ENCODE measurements at regions not wholly inside any gene's neighbourhood (a gene's known extent, or its start where the extent isn't known, plus 50 kb on each side); places are given as distances from the start of the nearest gene placed in this dataset.

DNA sequence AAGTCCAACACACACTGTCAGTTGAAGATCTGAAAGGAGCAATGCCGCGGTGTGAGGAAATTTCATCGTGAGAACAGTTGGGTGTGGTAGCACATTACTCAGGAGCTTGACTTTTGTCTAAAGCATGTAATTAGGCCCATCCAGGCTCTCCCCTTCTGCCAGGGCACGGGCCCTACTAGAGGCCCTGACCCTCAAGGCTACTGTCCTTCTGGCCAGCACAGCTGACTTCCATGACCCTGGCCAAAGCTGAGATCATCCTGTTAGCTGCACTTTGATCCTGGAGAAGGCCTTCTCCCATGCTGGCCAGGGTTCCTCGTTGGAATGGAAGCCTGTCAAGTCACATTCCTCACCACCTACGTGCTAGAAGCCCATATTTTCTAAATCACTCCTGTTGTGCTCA, 77.8 kb upstream of the SLC1A3 start:
- Histone ChIP-seq H3K27me3 (no peaks in the 10 kb centered on the region), H3K27ac (no peak overlapping the region), H3K4me1 (peaks cover 10% of the 10 kb centered on the region), H3K9me3 (no peaks in the 10 kb centered on the region), H3K36me3 (no peaks in the 10 kb centered on the region), H3K4me3 (no peak overlapping the region)
- DNase-seq (ENCODE audit: low spot score in 2 of 2): no peak
- TF ChIP-seq EP300 (IDR thresholded peaks at IDR 0.05): no peak
- no peak for TF ChIP-seq POLR2A (IDR thresholded peaks at IDR 0.05)
- TF ChIP-seq, protein P1, sequence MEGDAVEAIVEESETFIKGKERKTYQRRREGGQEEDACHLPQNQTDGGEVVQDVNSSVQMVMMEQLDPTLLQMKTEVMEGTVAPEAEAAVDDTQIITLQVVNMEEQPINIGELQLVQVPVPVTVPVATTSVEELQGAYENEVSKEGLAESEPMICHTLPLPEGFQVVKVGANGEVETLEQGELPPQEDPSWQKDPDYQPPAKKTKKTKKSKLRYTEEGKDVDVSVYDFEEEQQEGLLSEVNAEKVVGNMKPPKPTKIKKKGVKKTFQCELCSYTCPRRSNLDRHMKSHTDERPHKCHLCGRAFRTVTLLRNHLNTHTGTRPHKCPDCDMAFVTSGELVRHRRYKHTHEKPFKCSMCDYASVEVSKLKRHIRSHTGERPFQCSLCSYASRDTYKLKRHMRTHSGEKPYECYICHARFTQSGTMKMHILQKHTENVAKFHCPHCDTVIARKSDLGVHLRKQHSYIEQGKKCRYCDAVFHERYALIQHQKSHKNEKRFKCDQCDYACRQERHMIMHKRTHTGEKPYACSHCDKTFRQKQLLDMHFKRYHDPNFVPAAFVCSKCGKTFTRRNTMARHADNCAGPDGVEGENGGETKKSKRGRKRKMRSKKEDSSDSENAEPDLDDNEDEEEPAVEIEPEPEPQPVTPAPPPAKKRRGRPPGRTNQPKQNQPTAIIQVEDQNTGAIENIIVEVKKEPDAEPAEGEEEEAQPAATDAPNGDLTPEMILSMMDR (IDR thresholded peaks at IDR 0.05): no peak
- no peak for TF ChIP-seq POLR2AphosphoS5 (IDR thresholded peaks at IDR 0.05)
- WGBS: 47% methylated on average over 6 of the region's 6 CpGs

DNA sequence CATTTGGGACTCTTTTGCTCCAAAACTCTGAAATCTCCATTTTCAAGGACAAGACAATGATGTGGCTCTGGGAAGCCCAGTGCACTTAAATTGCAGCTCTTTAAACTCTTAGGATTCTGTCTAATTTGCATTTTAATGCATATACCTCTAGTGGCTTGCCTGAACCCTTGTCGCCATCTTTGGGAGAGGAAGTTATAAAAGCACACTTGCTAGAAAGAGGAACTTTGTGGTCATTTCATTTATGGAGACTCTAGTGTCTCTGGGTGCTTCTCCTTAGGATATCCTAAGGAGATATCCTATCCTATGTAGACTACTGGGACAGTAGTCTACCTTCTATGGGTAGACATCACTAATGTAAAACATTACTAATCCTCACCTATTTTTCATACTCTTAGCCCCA, 77.3 kb upstream of the SLC1A3 start:
- H3K9me3 ChIP-seq: no peaks in the 10 kb centered on the region
- 80% methylated on average over 1 of the region's 1 CpG for WGBS
- no peak overlapping the region for H3K4me3 ChIP-seq
- H3K36me3 ChIP-seq: no peaks in the 10 kb centered on the region
- TF ChIP-seq POLR2AphosphoS5 (IDR thresholded peaks at IDR 0.05): no peak
- no peak for TF ChIP-seq POLR2A (IDR thresholded peaks at IDR 0.05)
- TF ChIP-seq, protein P1 (IDR thresholded peaks at IDR 0.05): no peak
- TF ChIP-seq EP300 (IDR thresholded peaks at IDR 0.05): no peak
- H3K27me3 ChIP-seq: no peaks in the 10 kb centered on the region
- peaks cover 10% of the 10 kb centered on the region for H3K4me1 ChIP-seq
- H3K27ac ChIP-seq: no peak overlapping the region
- DNase-seq (ENCODE audit: low spot score in 2 of 2): no peak

DNA sequence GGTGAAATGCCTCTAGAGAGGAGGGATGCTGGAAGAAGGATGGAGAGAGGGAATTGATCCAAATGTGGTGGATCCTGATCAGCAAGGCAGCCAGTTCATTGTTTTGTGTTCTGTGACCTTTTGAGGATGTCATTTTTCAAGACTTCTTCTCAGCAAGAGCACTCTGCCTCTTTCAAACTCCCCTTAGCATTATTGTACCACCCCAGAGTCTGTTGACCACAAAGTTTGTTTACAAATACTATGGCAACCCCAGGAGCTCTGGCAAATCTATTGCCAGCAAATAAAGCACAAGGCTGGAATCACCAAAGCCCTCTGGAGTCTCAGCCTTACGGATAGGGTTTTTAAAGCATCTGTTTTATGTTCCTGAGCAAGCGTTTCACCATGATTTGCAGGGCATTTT, 76.2 kb upstream of the SLC1A3 start:
- Histone ChIP-seq H3K27ac (no peak overlapping the region), H3K4me3 (no peak overlapping the region), H3K9me3 (no peaks in the 10 kb centered on the region), H3K27me3 (no peaks in the 10 kb centered on the region), H3K4me1 (peaks cover 15% of the 10 kb centered on the region), H3K36me3 (no peaks in the 10 kb centered on the region)
- no peak for TF ChIP-seq POLR2A (IDR thresholded peaks at IDR 0.05)
- TF ChIP-seq EP300 (IDR thresholded peaks at IDR 0.05): no peak
- no peak for TF ChIP-seq POLR2AphosphoS5 (IDR thresholded peaks at IDR 0.05)
- TF ChIP-seq, protein P1 (IDR thresholded peaks at IDR 0.05): no peak
- no peak for DNase-seq (ENCODE audit: low spot score in 2 of 2)
- 47% methylated on average over 2 of the region's 2 CpGs for WGBS

DNA sequence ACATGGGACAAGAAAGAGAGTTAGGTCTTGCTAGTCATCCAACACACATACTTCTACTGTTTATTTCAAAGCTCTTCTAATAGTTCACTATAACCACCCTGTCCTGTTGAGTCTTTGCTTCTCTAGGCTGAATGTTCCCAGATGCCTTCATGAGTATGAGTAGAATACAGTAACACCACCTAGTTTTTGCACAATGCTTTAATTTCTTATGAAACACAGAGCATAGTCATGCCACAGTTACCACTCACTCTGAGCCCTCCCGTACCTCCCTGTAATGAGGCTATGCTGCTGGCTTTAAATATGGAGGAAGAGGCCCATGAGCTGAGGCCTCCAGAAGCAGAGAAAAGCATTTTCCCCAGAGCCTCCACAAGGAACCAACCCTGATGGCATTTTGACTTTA, 75.0 kb upstream of the SLC1A3 start:
- Histone ChIP-seq H3K9me3 (no peaks in the 10 kb centered on the region), H3K27ac (no peak overlapping the region), H3K4me3 (no peak overlapping the region), H3K27me3 (no peaks in the 10 kb centered on the region), H3K36me3 (no peaks in the 10 kb centered on the region), H3K4me1 (peaks cover 16% of the 10 kb centered on the region)
- DNase-seq (ENCODE audit: low spot score in 2 of 2): no peak
- WGBS: 35% methylated on average over 1 of the region's 1 CpG
- TF ChIP-seq, protein P1 (IDR thresholded peaks at IDR 0.05): no peak
- TF ChIP-seq EP300 (IDR thresholded peaks at IDR 0.05): no peak
- no peak for TF ChIP-seq POLR2AphosphoS5 (IDR thresholded peaks at IDR 0.05)
- TF ChIP-seq POLR2A (IDR thresholded peaks at IDR 0.05): no peak

DNA sequence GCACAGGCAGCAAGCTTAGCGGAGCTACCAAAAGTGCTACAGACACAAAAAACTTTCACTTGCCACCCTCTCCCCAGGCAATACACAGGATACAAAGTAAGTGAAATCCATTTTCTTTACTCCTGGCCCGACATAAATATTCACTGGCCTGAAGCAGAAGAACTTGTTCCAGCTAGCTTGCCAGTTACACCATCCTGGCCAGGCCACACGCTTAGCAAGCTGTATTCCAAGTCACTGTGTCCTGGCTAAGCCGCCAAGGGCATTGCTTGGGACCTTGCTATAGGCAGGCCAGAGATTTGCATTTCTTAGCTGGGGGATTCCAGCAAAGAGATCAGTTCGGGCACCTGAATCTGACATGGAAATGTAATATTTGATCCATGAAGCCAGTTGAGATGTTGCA, 71.0 kb upstream of the SLC1A3 start:
- no peaks in the 10 kb centered on the region for H3K27me3 ChIP-seq
- TF ChIP-seq, protein P1 (IDR thresholded peaks at IDR 0.05): no peak
- no peak for TF ChIP-seq EP300 (IDR thresholded peaks at IDR 0.05)
- no peak for TF ChIP-seq POLR2A (IDR thresholded peaks at IDR 0.05)
- no peak for TF ChIP-seq POLR2AphosphoS5 (IDR thresholded peaks at IDR 0.05)
- no peak for DNase-seq (ENCODE audit: low spot score in 2 of 2)
- H3K4me3 ChIP-seq: no peak overlapping the region
- no peaks in the 10 kb centered on the region for H3K9me3 ChIP-seq
- peaks cover 7% of the 10 kb centered on the region for H3K4me1 ChIP-seq
- no peak overlapping the region for H3K27ac ChIP-seq
- 58% methylated on average over 5 of the region's 5 CpGs for WGBS
- H3K36me3 ChIP-seq: no peaks in the 10 kb centered on the region

Data from suprapubic skin (tissue), 4 donors.